ENCODE measurements at regions not wholly inside any gene's neighbourhood (a gene's known extent, or its start where the extent isn't known, plus 50 kb on each side); places are given as distances from the start of the nearest gene placed in this dataset.

GRCh38 chr10:52988923-52989322, 216.3 kb upstream of the MBL2 start:
- no peak for TF ChIP-seq CTCF (optimal IDR thresholded peaks at IDR 0.05 in 1 of 3, IDR thresholded peaks at IDR 0.05 in 1 of 3, conservative IDR thresholded peaks at IDR 0.05 in 1 of 3; ENCODE audit: extremely low read depth in 1 of 3, insufficient read depth in 2 of 3, low read length in 3 of 3)
- no peak for TF ChIP-seq EZH2 (IDR thresholded peaks at IDR 0.05; ENCODE audit: low read length)
